ENCODE measurements at regions not wholly inside any gene's neighbourhood (a gene's known extent, or its start where the extent isn't known, plus 50 kb on each side); places are given as distances from the start of the nearest gene placed in this dataset.
"Not testable (repeated sequence)": the region's sequence is repeated elsewhere in the genome, so short reads cannot be mapped to it uniquely, and the experiment has no call there.

GRCh38 chr18:1513519-1513918 lies 608.8 kb downstream of the ADCYAP1 start:
- TF ChIP-seq TSHZ2 (CRISPR knock-in tag; IDR thresholded peaks at IDR 0.05) = no peak
- ATAC-seq = no peak

- ATAC-seq = not testable (repeated sequence)
Measured at GRCh38 chr18:1521588-1522248, 617.0 kb downstream of the ADCYAP1 start.

- no peak for ATAC-seq
- TF ChIP-seq POU6F1 (CRISPR knock-in tag; IDR thresholded peaks at IDR 0.05; ENCODE audit: borderline replicate concordance, low read depth) (no peak), ZNF565 (CRISPR knock-in tag; conservative IDR thresholded peaks at IDR 0.05; ENCODE audit: low read depth) (no peak), ARNTL (CRISPR knock-in tag; IDR thresholded peaks at IDR 0.05; ENCODE audit: borderline replicate concordance, low read depth) (no peak), CSRNP3 (CRISPR knock-in tag; IDR thresholded peaks at IDR 0.05) (no peak), TCF4 (CRISPR knock-in tag; IDR thresholded peaks at IDR 0.05; ENCODE audit: borderline replicate concordance) (no peak)
Measured at GRCh38 chr18:1522249-1522615, 617.6 kb downstream of the ADCYAP1 start.

GRCh38 chr18:1526991-1527390 lies 622.3 kb downstream of the ADCYAP1 start:
- ATAC-seq = no peak
- TF ChIP-seq ISL1 (CRISPR knock-in tag; IDR thresholded peaks at IDR 0.05) (no peak), RARB (CRISPR knock-in tag; IDR thresholded peaks at IDR 0.05) (no peak), PPARA (CRISPR knock-in tag; IDR thresholded peaks at IDR 0.05; ENCODE audit: borderline replicate concordance) (no peak), ZNF8 (CRISPR knock-in tag; IDR thresholded peaks at IDR 0.05) (no peak), PATZ1 (CRISPR knock-in tag; IDR thresholded peaks at IDR 0.05; ENCODE audit: borderline replicate concordance) (no peak), SNAI2 (CRISPR knock-in tag; IDR thresholded peaks at IDR 0.05) (no peak), CSDC2 (CRISPR knock-in tag; IDR thresholded peaks at IDR 0.05) (no peak), ARNTL (CRISPR knock-in tag; IDR thresholded peaks at IDR 0.05; ENCODE audit: borderline replicate concordance, low read depth) (no peak), ESRRG (CRISPR knock-in tag; IDR thresholded peaks at IDR 0.05) (no peak)

GRCh38 chr18:1527805-1528204 lies 623.1 kb downstream of the ADCYAP1 start:
- no peak for TF ChIP-seq ESRRG (CRISPR knock-in tag; IDR thresholded peaks at IDR 0.05)
- no peak for TF ChIP-seq TSHZ2 (CRISPR knock-in tag; IDR thresholded peaks at IDR 0.05)
- TF ChIP-seq ZNF70 (CRISPR knock-in tag; IDR thresholded peaks at IDR 0.05) = no peak
- TF ChIP-seq GLIS3 (CRISPR knock-in tag; IDR thresholded peaks at IDR 0.05) = no peak
- no peak for TF ChIP-seq ZC3H10 (CRISPR knock-in tag; IDR thresholded peaks at IDR 0.05)
- no peak for TF ChIP-seq PATZ1 (CRISPR knock-in tag; IDR thresholded peaks at IDR 0.05; ENCODE audit: borderline replicate concordance)
- no peak for TF ChIP-seq CSDC2 (CRISPR knock-in tag; IDR thresholded peaks at IDR 0.05)
- TF ChIP-seq BACH2 (CRISPR knock-in tag; IDR thresholded peaks at IDR 0.05; ENCODE audit: borderline replicate concordance) = no peak
- no peak for ATAC-seq

Measured in SK-N-SH treated with all-trans-retinoic acid at 6 μM for 48 hours (cell line).